K562 (cell line): ENCODE measurements at regions not wholly inside any gene's neighbourhood (a gene's known extent, or its start where the extent isn't known, plus 50 kb on each side); places are given as distances from the start of the nearest gene placed in this dataset.
A peak's percentile ranks its signal among the peaks of the same experiment; 100 is the strongest.

ENCODE experiments used
- ATAC-seq: fragments of 200-7000 bp; cut with Tn5 transposase; 3 replicates; pipeline ENCODE4 v1.9.1; 2020; ENCODE audit warnings: moderate library complexity
- BruUV-seq: library from RNA; stranded (reverse); fragments of 400-500 nt; replicated peaks from 2 replicates; lab custom pipeline; 2021; lab: Mats Ljungman, UMichigan
- CTCF ChIA-PET: fragments of 300-600 bp; formaldehyde crosslinking; extraction: SDS; loops from one replicate; lab custom pipeline; 2021; ENCODE audit warnings: low intra/inter-chr PET ratio; lab: Yijun Ruan, JAX
- POLR2A ChIA-PET: fragments of 300-600, 350-650 bp; sonication (Branson Sonifier 250); formaldehyde crosslinking; extraction: SDS; loops from one replicate; lab custom pipeline; 2021; ENCODE audit warnings: antibody characterized with exemption, inconsistent platforms; lab: Yijun Ruan, JAX
- DNase-seq, 4 experiments: peaks; one replicate each; pipeline versions ENCODE4 v3.0.0 to v3.0.0-alpha.2; 2011 to 2018; ENCODE audit warnings: low spot score in 3 of 4, mixed read lengths in 3 of 4; ENCODE audit errors: extremely low read depth in 1 of 4
- FAIRE-seq: peaks from 2 replicates; lab custom pipeline; 2011; peaks lifted over from hg19 to GRCh38; lab: Jason Lieb, UNC
- H2AFZ ChIP-seq: 2 replicates; pipeline ENCODE4 v1.6.0; 2011; ENCODE audit warnings: low read depth, low read length, control low read depth, inconsistent platforms
- H3K27ac ChIP-seq: fragments of 200-600 bp; 3 replicates; pipeline ENCODE4 v1.8.0; 2011; ENCODE audit warnings: low read depth, mild to moderate bottlenecking, control low read depth, inconsistent platforms, low read length, moderate library complexity, mixed read lengths; ENCODE audit errors: extremely low read depth
- H3K27me3 ChIP-seq, 2 experiments: fragments of 300-600 bp in 1 of 2; 2 replicates in 1 of 2; 3 replicates in 1 of 2; pipeline versions ENCODE4 v1.6.0 to v1.8.0; 2011; ENCODE audit warnings: inconsistent platforms in 2 of 2, low read length in 2 of 2, mild to moderate bottlenecking in 1 of 2, mixed read lengths in 1 of 2, moderate library complexity in 1 of 2; ENCODE audit not compliant: control insufficient read depth in 2 of 2, insufficient read depth in 2 of 2
- H3K36me3 ChIP-seq: fragments of 300-600 bp; 3 replicates; pipeline ENCODE4 v1.8.0; 2011; ENCODE audit warnings: mild to moderate bottlenecking, low read length, inconsistent platforms; ENCODE audit not compliant: control insufficient read depth, insufficient read depth
- H3K4me1 ChIP-seq, 2 experiments: fragments of 200-600 bp in 1 of 2; replicated peaks in 1 of 2; 2 replicates in 1 of 2; 3 replicates in 1 of 2; pipeline versions ENCODE4 v1.5.1 to v1.8.0; 2011; ENCODE audit warnings: inconsistent platforms in 2 of 2, low read length in 2 of 2, mild to moderate bottlenecking in 1 of 2, mixed read lengths in 1 of 2, moderate library complexity in 1 of 2; ENCODE audit not compliant: control insufficient read depth in 2 of 2, insufficient read depth in 2 of 2
- H3K4me2 ChIP-seq: 2 replicates; pipeline ENCODE4 v1.6.1; 2011; ENCODE audit warnings: low read length, control low read depth, inconsistent platforms, mixed read lengths; ENCODE audit not compliant: insufficient read depth
- H3K4me3 ChIP-seq: fragments of 200-600 bp; sonication (generic), shearing (Covaris generic); 2 replicates; pipeline ENCODE4 v1.5.1; 2016; ENCODE audit warnings: control low read depth, inconsistent platforms
- H3K79me2 ChIP-seq: fragments of 200-600 bp; 3 replicates; pipeline ENCODE4 v1.8.0; 2011; ENCODE audit warnings: low read length, inconsistent platforms; ENCODE audit not compliant: control insufficient read depth, insufficient read depth
- H3K9ac ChIP-seq, 2 experiments: 2 replicates each; pipeline versions ENCODE4 v1.6.0 to v1.6.1; 2011; ENCODE audit warnings: low read depth in 2 of 2, low read length in 2 of 2, control low read depth in 1 of 2, inconsistent platforms in 1 of 2, mild to moderate bottlenecking in 1 of 2, mixed read lengths in 1 of 2; ENCODE audit not compliant: insufficient read depth in 1 of 2
- H3K9me1 ChIP-seq: one replicate; pipeline ENCODE4 v1.6.0; 2011; ENCODE audit warnings: inconsistent platforms, mild to moderate bottlenecking, low read length, moderate library complexity; ENCODE audit not compliant: control insufficient read depth, insufficient read depth
- H3K9me3 ChIP-seq: replicated peaks from 2 replicates; pipeline ENCODE4 v1.5.1; 2011; ENCODE audit warnings: low read depth, low read length, inconsistent platforms; ENCODE audit not compliant: control insufficient read depth, insufficient read depth
- H4K20me1 ChIP-seq: replicated peaks from 2 replicates; pipeline ENCODE4 v1.6.1; 2011; ENCODE audit warnings: low read length, inconsistent platforms, mixed read lengths; ENCODE audit not compliant: control insufficient read depth, insufficient read depth
- CEBPB ChIP-seq: fragments of 450-650 bp; IDR thresholded peaks from 2 replicates; pipeline ENCODE4 v1.6.1; 2016; ENCODE audit warnings: missing genetic modification characterization, missing compliant biosample characterization
- COPS2 ChIP-seq: fragments of 450-650 bp; conservative IDR thresholded peaks from 2 replicates; pipeline ENCODE4 v1.6.1; 2016; ENCODE audit warnings: mild to moderate bottlenecking, moderate library complexity
- CREBBP ChIP-seq: IDR thresholded peaks from one replicate; pipeline ENCODE4 v1.6.1; 2012; ENCODE audit warnings: low read depth, mild to moderate bottlenecking, control low read depth, inconsistent platforms, low read length
- HMG20B ChIP-seq: fragments of 250-450 bp; sonication (Bioruptor Pico); IDR thresholded peaks from 2 replicates; pipeline ENCODE4 v1.5.0; 2021; ENCODE audit warnings: mild to moderate bottlenecking
- MED1 ChIP-seq: sonication (generic); formaldehyde crosslinking; IDR thresholded peaks from 2 replicates; pipeline ENCODE4 v1.8.1; 2023; ENCODE audit warnings: missing genetic modification reagents, borderline replicate concordance
- POLR2AphosphoS5 ChIP-seq: IDR thresholded peaks from 2 replicates; pipeline ENCODE4 v1.6.1; 2011; ENCODE audit warnings: mild to moderate bottlenecking, low read depth, low read length, moderate library complexity; ENCODE audit not compliant: control insufficient read depth, insufficient read depth
- POLR2B ChIP-seq: fragments of 450-650 bp; IDR thresholded peaks from 2 replicates; pipeline ENCODE4 v1.6.1; 2018; ENCODE audit warnings: low read depth; ENCODE audit not compliant: partially characterized antibody
- POLR3A ChIP-seq: IDR thresholded peaks from 2 replicates; pipeline ENCODE4 v1.6.1; 2011; ENCODE audit warnings: borderline replicate concordance, mild to moderate bottlenecking, moderate library complexity; ENCODE audit not compliant: insufficient read length, insufficient read depth; ENCODE audit errors: extremely low read depth
- RAD21 ChIP-seq, 2 experiments: fragments of 250-450 bp in 1 of 2; fragments of 450-650 bp in 1 of 2; sonication (Bioruptor Pico) in 1 of 2; formaldehyde crosslinking in 1 of 2; IDR thresholded peaks in 1 of 2; conservative IDR thresholded peaks in 1 of 2; 2 replicates each; pipeline versions ENCODE4 v1.4.0 to v1.8.0; 2020 to 2022; ENCODE audit warnings: mild to moderate bottlenecking in 2 of 2, moderate library complexity in 1 of 2
- TBP ChIP-seq: optimal IDR thresholded peaks from 2 replicates; pipeline ENCODE3; 2011; ENCODE audit warnings: low read depth, low read length, improper control_type of control experiment
- TCF7L2 ChIP-seq: fragments of 150-350 bp; IDR thresholded peaks from 2 replicates; pipeline ENCODE4 v1.6.1; 2016; ENCODE audit warnings: low read depth, mild to moderate bottlenecking, low read length, moderate library complexity
- ZNF253 ChIP-seq: fragments of 250-450 bp; sonication (Bioruptor Pico); conservative IDR thresholded peaks from 2 replicates; pipeline ENCODE4 v1.6.1; 2021; ENCODE audit warnings: mild to moderate bottlenecking
- ZNF384 ChIP-seq: IDR thresholded peaks from 2 replicates; pipeline ENCODE4 v1.6.1; 2012; ENCODE audit warnings: low read depth, low read length, improper control_type of control experiment
- ZNF668 ChIP-seq: fragments of 250-450 bp; sonication (Bioruptor Pico); IDR thresholded peaks from 2 replicates; pipeline ENCODE4 v1.8.0; 2022; ENCODE audit warnings: mild to moderate bottlenecking, inconsistent platforms
- ZNF707 ChIP-seq: fragments of 250-450 bp; sonication (Bioruptor Pico); conservative IDR thresholded peaks from 2 replicates; pipeline ENCODE4 v1.8.0; 2022; ENCODE audit warnings: inconsistent platforms, mild to moderate bottlenecking, moderate library complexity
- WGBS: fragments of 100-300 bp; shearing (Covaris generic); methylation state at CpG from one replicate; pipeline ENCODE4 v1.1.6; 2016; ENCODE audit warnings: low coverage, mixed read lengths; ENCODE audit not compliant: insufficient coverage; ENCODE audit errors: missing lambda C conversion rate; 5-methylcytosine and 5-hydroxymethylcytosine counted together
- in situ Hi-C: fragments of 300-500 bp; cut with MboI; formaldehyde crosslinking; loops from 4 replicates; pipeline ENCODE4 v1.15.0; 2018; ENCODE audit warnings: inconsistent platforms, mixed read lengths
- intact Hi-C: fragments of 100-400 bp; cut with micrococcal nuclease; formaldehyde crosslinking; loops from 2 replicates; pipeline ENCODE4 v1.14.2; 2022
- TF ChIP-seq, protein P1 (sequence below): fragments of 150-350 bp; conservative IDR thresholded peaks from 2 replicates; pipeline ENCODE4 v1.6.1; 2014; ENCODE audit warnings: low read length
- TF ChIP-seq, protein P2 (sequence below): IDR thresholded peaks from 2 replicates; pipeline ENCODE4 v1.6.1; 2014; ENCODE audit warnings: antibody characterized with exemption
- TF ChIP-seq, protein P3 (sequence below): sonication (generic); formaldehyde crosslinking; IDR thresholded peaks from 2 replicates; pipeline ENCODE4 v1.8.1; 2022; ENCODE audit warnings: missing genetic modification reagents

DNA sequence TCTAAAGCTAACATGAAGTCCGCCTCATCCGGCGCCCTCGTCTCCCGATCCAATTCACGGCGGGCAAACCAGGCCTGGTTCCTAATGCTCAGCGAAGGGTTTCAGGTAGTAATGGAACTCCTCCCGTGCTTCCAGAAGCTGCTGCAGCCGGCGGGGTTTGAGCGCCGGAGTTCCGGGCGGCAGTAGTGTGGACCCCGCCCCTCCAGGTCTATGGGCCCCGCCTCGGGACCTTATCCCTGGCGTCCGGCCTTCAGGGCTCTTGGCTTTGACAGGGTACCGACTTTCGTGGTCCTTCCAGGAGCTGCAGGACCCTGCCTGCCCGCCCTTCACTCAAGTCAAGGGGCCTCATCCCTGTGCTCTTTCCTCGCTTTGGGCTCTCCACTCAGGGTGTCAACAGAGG lies 304.1 kb downstream of the FAM72C start (continued):
- TF ChIP-seq MED1, result no peak
- no peak for TF ChIP-seq HMG20B (CRISPR knock-in tag)
- TF ChIP-seq ZNF707 (CRISPR knock-in tag), result no peak
- no peak for TF ChIP-seq ZNF253 (CRISPR knock-in tag)
- no peak for TF ChIP-seq COPS2
- no peak for TF ChIP-seq POLR2AphosphoS5
- TF ChIP-seq RAD21 (CRISPR knock-in tag; conservative IDR thresholded peaks at IDR 0.05 in 1 of 2, IDR thresholded peaks at IDR 0.05 in 1 of 2), result no peak
- no peak for TF ChIP-seq ZNF668
- TF ChIP-seq CREBBP, result no peak
- TF ChIP-seq, protein P1, sequence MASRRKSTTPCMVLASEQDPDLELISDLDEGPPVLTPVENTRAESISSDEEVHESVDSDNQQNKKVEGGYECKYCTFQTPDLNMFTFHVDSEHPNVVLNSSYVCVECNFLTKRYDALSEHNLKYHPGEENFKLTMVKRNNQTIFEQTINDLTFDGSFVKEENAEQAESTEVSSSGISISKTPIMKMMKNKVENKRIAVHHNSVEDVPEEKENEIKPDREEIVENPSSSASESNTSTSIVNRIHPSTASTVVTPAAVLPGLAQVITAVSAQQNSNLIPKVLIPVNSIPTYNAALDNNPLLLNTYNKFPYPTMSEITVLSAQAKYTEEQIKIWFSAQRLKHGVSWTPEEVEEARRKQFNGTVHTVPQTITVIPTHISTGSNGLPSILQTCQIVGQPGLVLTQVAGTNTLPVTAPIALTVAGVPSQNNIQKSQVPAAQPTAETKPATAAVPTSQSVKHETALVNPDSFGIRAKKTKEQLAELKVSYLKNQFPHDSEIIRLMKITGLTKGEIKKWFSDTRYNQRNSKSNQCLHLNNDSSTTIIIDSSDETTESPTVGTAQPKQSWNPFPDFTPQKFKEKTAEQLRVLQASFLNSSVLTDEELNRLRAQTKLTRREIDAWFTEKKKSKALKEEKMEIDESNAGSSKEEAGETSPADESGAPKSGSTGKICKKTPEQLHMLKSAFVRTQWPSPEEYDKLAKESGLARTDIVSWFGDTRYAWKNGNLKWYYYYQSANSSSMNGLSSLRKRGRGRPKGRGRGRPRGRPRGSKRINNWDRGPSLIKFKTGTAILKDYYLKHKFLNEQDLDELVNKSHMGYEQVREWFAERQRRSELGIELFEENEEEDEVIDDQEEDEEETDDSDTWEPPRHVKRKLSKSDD, result no peak

DNA sequence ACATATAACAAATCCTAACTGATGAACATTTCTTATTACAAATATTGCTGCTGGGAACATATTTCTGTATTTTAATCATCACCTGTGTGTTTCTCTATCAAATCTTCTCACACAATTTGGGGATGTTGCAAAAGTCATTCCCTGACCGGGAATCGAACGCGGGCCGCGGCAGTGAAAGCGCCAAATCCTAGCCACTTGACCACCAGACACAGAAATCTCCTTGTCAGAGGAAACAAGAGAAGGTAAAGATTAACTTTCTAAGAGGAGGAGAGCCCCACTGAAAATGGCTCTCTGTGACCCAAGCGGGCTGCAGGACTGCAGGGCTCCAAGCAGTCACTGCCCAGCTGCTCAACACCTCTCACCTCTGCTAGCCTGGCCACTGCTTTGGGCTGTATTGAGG lies 304.9 kb downstream of the FAM72C start:
- no peak for ATAC-seq
- Histone ChIP-seq H3K79me2 (no peaks in the 10 kb centered on the region), H3K4me1 (no peaks in the 10 kb centered on the region), H2AFZ (no peak overlapping the region), H3K27me3 (peaks cover 2 to 29% of the 10 kb centered on the region in 2 experiments; a peak in 3 of 5 replicates), H3K27ac (no peak overlapping the region), H3K4me2 (no peak overlapping the region), H3K9me3 (no peaks in the 10 kb centered on the region), H3K4me3 (no peak overlapping the region), H3K9ac (no peak overlapping the region), H4K20me1 (no peaks in the 10 kb centered on the region), H3K36me3 (no peaks in the 10 kb centered on the region), H3K9me1 (no peaks in the 10 kb centered on the region)
- no peak for DNase-seq
- no peak for FAIRE-seq
- CTCF ChIA-PET, result no interaction called here
- in situ Hi-C loops, result no loop called here
- intact Hi-C loops, result no loop called here
- WGBS, result under 1% methylated on average over 8 of the region's 8 CpGs
- BruUV-seq, result no TSS peak
- POLR2A ChIA-PET, result no interaction called here
- TF ChIP-seq POLR3A (peak; percentile 54), ZNF384 (no peak), TCF7L2 (no peak), TBP (peak; percentile 77), POLR2B (no peak), CEBPB (0 out of 2 replicates have a peak, but pooled peaks have one; percentile 17)
- TF ChIP-seq, protein P2, sequence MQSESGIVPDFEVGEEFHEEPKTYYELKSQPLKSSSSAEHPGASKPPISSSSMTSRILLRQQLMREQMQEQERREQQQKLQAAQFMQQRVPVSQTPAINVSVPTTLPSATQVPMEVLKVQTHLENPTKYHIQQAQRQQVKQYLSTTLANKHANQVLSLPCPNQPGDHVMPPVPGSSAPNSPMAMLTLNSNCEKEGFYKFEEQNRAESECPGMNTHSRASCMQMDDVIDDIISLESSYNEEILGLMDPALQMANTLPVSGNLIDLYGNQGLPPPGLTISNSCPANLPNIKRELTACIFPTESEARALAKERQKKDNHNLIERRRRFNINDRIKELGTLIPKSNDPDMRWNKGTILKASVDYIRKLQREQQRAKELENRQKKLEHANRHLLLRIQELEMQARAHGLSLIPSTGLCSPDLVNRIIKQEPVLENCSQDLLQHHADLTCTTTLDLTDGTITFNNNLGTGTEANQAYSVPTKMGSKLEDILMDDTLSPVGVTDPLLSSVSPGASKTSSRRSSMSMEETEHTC, result no peak
- TF ChIP-seq, protein P3, sequence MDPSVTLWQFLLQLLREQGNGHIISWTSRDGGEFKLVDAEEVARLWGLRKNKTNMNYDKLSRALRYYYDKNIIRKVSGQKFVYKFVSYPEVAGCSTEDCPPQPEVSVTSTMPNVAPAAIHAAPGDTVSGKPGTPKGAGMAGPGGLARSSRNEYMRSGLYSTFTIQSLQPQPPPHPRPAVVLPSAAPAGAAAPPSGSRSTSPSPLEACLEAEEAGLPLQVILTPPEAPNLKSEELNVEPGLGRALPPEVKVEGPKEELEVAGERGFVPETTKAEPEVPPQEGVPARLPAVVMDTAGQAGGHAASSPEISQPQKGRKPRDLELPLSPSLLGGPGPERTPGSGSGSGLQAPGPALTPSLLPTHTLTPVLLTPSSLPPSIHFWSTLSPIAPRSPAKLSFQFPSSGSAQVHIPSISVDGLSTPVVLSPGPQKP (CRISPR knock-in tag), result no peak
